ENCODE measurements at regions not wholly inside any gene's neighbourhood (a gene's known extent, or its start where the extent isn't known, plus 50 kb on each side); places are given as distances from the start of the nearest gene placed in this dataset.
A peak's percentile ranks its signal among the peaks of the same experiment; 100 is the strongest.

DNA sequence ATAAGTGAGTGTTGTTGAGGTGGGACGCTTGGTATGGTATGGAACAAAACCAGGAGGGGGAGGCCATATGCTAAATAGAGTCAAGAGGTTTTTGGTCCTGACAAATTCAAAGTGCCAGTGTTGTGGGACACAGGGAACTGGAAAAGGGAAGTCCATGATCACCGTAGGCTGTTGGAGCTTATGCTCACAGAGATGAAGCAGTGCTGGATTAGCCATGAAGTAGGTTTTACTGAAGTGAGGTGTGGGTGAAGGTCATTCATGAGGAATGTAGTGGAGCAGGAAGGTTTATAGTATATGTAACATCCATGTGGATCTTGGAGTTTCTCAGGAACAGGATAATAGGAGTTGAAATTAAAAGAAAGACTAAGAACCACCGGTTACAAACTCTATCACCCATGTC is 256.1 kb upstream of the PITX2 start:
- Histone ChIP-seq H3K9ac (replicated peaks in 1 of 4; ENCODE audit: extremely low read depth in 1 of 4, low read depth in 3 of 4, low read length in 3 of 4) (no peak overlapping the region), H3K14ac (ENCODE audit: insufficient read length) (no peak overlapping the region), H3K36me3 (ENCODE audit: control insufficient read depth in 2 of 4, insufficient read depth in 4 of 4, low read length in 3 of 4) (no peaks in the 10 kb centered on the region), H4K91ac (replicated peaks; ENCODE audit: insufficient read length, low read length) (peak overlapping the region; percentile 19), H3K23me2 (ENCODE audit: low read depth, low read length) (0 out of 2 replicates have a peak, but pooled peaks cover 4% of the 10 kb centered on the region), H2AFZ (ENCODE audit: low read length) (no peak overlapping the region), H3K79me2 (ENCODE audit: control insufficient read depth in 1 of 2, insufficient read depth in 2 of 2, low read length in 2 of 2) (no peaks in the 10 kb centered on the region), H3K79me1 (ENCODE audit: low read depth, low read length) (no peaks in the 10 kb centered on the region), H3K4ac (replicated peaks; ENCODE audit: insufficient read length, low read depth, low read length) (no peak overlapping the region), H4K5ac (ENCODE audit: insufficient read length, low read depth, low read length) (no peak overlapping the region), H2BK20ac (ENCODE audit: low read length) (no peak overlapping the region), H3K9me3 (ENCODE audit: insufficient read depth in 2 of 2, low read depth in 1 of 2, low read length in 1 of 2) (peaks cover 0 to 3% of the 10 kb centered on the region in 2 experiments; a peak in 1 of 4 replicates), H3K27ac (ENCODE audit: low read depth, low read length) (no peak overlapping the region), H2BK5ac (ENCODE audit: low read depth, low read length) (no peak overlapping the region), H3K56ac (replicated peaks; ENCODE audit: insufficient read length, low read depth, low read length) (no peak overlapping the region), H2BK120ac (replicated peaks; ENCODE audit: low read depth, low read length) (no peak overlapping the region), H2AK5ac (ENCODE audit: low read depth, low read length) (no peak overlapping the region), H3K4me1 (replicated peaks in 1 of 4; ENCODE audit: control insufficient read depth in 3 of 4, insufficient read depth in 4 of 4, low read length in 3 of 4) (no peaks in the 10 kb centered on the region; a peak in 1 of 7 replicates), H3K4me2 (ENCODE audit: insufficient read depth in 1 of 2, low read depth in 2 of 2, low read length in 2 of 2) (no peak overlapping the region), H3K4me3 (ENCODE audit: extremely low read depth in 1 of 4, insufficient read depth in 2 of 4, low read depth in 3 of 4, low read length in 4 of 4) (no peak overlapping the region), H4K20me1 (replicated peaks in 1 of 2; ENCODE audit: control insufficient read depth in 1 of 2, insufficient read depth in 2 of 2, low read length in 2 of 2) (no peaks in the 10 kb centered on the region), H3K18ac (ENCODE audit: extremely low read depth, low read length) (no peak overlapping the region), H2BK12ac (ENCODE audit: low read depth, low read length) (no peak overlapping the region), H2BK15ac (ENCODE audit: low read length) (no peak overlapping the region), H3K23ac (ENCODE audit: insufficient read length) (no peak overlapping the region), H4K8ac (ENCODE audit: extremely low read depth, insufficient read depth, low read length) (no peak overlapping the region), H3K27me3 (replicated peaks in 1 of 4; ENCODE audit: control insufficient read depth in 3 of 4, extremely low read depth in 1 of 4, insufficient read depth in 3 of 4, low read length in 3 of 4) (no peaks in the 10 kb centered on the region)
- FAIRE-seq: no peak
- DNase-seq (ENCODE audit: low read depth in 1 of 2, low spot score in 2 of 2): no peak
- ChIA-PET CTCF (ENCODE audit: partially characterized antibody) (interaction anchor here (1.1 kb wide), 1 partner anchor 58 kb away, joined by 3 read pairs; no protein-coding TSS in a partner anchor), POLR2A (ENCODE audit: partially characterized antibody) (interaction anchor here (0.6 kb wide), 1 partner anchor 11 kb away, joined by 4 read pairs; no protein-coding TSS in a partner anchor)
- 96% methylated on average over 3 of the region's 3 CpGs; no CpG with 5 or more reads in 1 of the 2 experiments for WGBS, 2 experiments (ENCODE audit: extremely low coverage in 1 of 2, insufficient coverage in 1 of 2, insufficient read length in 1 of 2, insufficient replicate concordance in 2 of 2, low coverage in 1 of 2, low lambda C conversion rate in 2 of 2, missing lambda C conversion rate in 1 of 2)
- TF ChIP-seq EGR1 (IDR thresholded peaks at IDR 0.05; ENCODE audit: borderline replicate concordance, low read depth, low read length) (no peak), NRF1 (IDR thresholded peaks at IDR 0.05; ENCODE audit: low read depth, low read length) (no peak), RAD21 (IDR thresholded peaks at IDR 0.05 in 1 of 2, conservative IDR thresholded peaks at IDR 0.05 in 1 of 2; ENCODE audit: low read depth in 2 of 2, low read length in 2 of 2) (no peak)
